SK-N-SH treated with all-trans-retinoic acid at 6 μM for 48 hours (cell line): ENCODE measurements at regions not wholly inside any gene's neighbourhood (a gene's known extent, or its start where the extent isn't known, plus 50 kb on each side); places are given as distances from the start of the nearest gene placed in this dataset.
A peak's percentile ranks its signal among the peaks of the same experiment; 100 is the strongest.

ENCODE experiments used
- ATAC-seq: fragments of 200-7000 bp; cut with Tn5 transposase; 3 replicates; pipeline ENCODE4 v1.9.1; 2020; ENCODE audit warnings: mild to moderate bottlenecking, moderate library complexity
- ARNTL ChIP-seq: fragments of 450-650 bp; formaldehyde crosslinking; IDR thresholded peaks from 2 replicates; pipeline ENCODE4 v1.5.0; 2020; ENCODE audit warnings: low read depth, mild to moderate bottlenecking, moderate library complexity, borderline replicate concordance
- BACH2 ChIP-seq: fragments of 250-450 bp; sonication (Bioruptor Pico); IDR thresholded peaks from 2 replicates; pipeline ENCODE4 v1.9.0; 2021; ENCODE audit warnings: mild to moderate bottlenecking, borderline replicate concordance
- CREB5 ChIP-seq: fragments of 250-450 bp; sonication (Bioruptor Pico); IDR thresholded peaks from 2 replicates; pipeline ENCODE4 v1.5.1; 2020; ENCODE audit warnings: low read depth, mild to moderate bottlenecking, moderate library complexity
- CSDC2 ChIP-seq: fragments of 250-450 bp; sonication (Bioruptor Pico); IDR thresholded peaks from 2 replicates; pipeline ENCODE4 v1.5.0; 2020; ENCODE audit warnings: mild to moderate bottlenecking, moderate library complexity
- CSRNP3 ChIP-seq: fragments of 250-450 bp; sonication (Bioruptor Pico); IDR thresholded peaks from 2 replicates; pipeline ENCODE4 v1.5.1; 2021; ENCODE audit warnings: mild to moderate bottlenecking, moderate library complexity
- GLIS3 ChIP-seq: fragments of 250-450 bp; sonication (Bioruptor Pico); IDR thresholded peaks from 2 replicates; pipeline ENCODE4 v1.5.0; 2020; ENCODE audit warnings: mild to moderate bottlenecking, moderate library complexity
- ISL1 ChIP-seq: fragments of 250-450 bp; sonication (Bioruptor Pico); IDR thresholded peaks from 2 replicates; pipeline ENCODE4 v2.1.2; 2022; ENCODE audit warnings: mild to moderate bottlenecking, moderate library complexity
- OSR1 ChIP-seq: fragments of 250-450 bp; sonication (Bioruptor Pico); IDR thresholded peaks from 2 replicates; pipeline ENCODE4 v1.8.0; 2022; ENCODE audit warnings: moderate library complexity, mild to moderate bottlenecking, inconsistent platforms
- PATZ1 ChIP-seq: fragments of 250-450 bp; sonication (Bioruptor Pico); IDR thresholded peaks from 2 replicates; pipeline ENCODE4 v1.8.0; 2020; ENCODE audit warnings: mild to moderate bottlenecking, moderate library complexity, borderline replicate concordance
- POU6F1 ChIP-seq: fragments of 250-450 bp; sonication (Bioruptor Pico); IDR thresholded peaks from 2 replicates; pipeline ENCODE4 v1.8.0; 2021; ENCODE audit warnings: low read depth, mild to moderate bottlenecking, moderate library complexity, borderline replicate concordance
- RARB ChIP-seq: fragments of 250-450 bp; sonication (Bioruptor Pico); IDR thresholded peaks from 2 replicates; pipeline ENCODE4 v1.8.0; 2021; ENCODE audit warnings: mild to moderate bottlenecking, moderate library complexity
- SNAI2 ChIP-seq: fragments of 250-450 bp; sonication (Bioruptor Pico); IDR thresholded peaks from 2 replicates; pipeline ENCODE4 v1.5.0; 2020; ENCODE audit warnings: mild to moderate bottlenecking, moderate library complexity
- TCF4 ChIP-seq: fragments of 250-450 bp; sonication (Bioruptor Pico); IDR thresholded peaks from 2 replicates; pipeline ENCODE4 v1.8.0; 2021; ENCODE audit warnings: mild to moderate bottlenecking, moderate library complexity, borderline replicate concordance
- TOX ChIP-seq: fragments of 250-450 bp; sonication (Bioruptor Pico); IDR thresholded peaks from 2 replicates; pipeline ENCODE4 v1.8.0; 2021; ENCODE audit warnings: mild to moderate bottlenecking, moderate library complexity, borderline replicate concordance
- TSHZ2 ChIP-seq: fragments of 250-450 bp; sonication (Bioruptor Pico); IDR thresholded peaks from 2 replicates; pipeline ENCODE4 v1.5.0; 2020; ENCODE audit warnings: mild to moderate bottlenecking, moderate library complexity
- ZC3H10 ChIP-seq: fragments of 250-450 bp; sonication (Bioruptor Pico); IDR thresholded peaks from 2 replicates; pipeline ENCODE4 v1.5.1; 2021; ENCODE audit warnings: mild to moderate bottlenecking, moderate library complexity
- ZFP30 ChIP-seq: fragments of 450-650 bp; formaldehyde crosslinking; IDR thresholded peaks from 2 replicates; pipeline ENCODE4 v1.5.0; 2022; ENCODE audit warnings: mild to moderate bottlenecking, moderate library complexity
- ZNF70 ChIP-seq: fragments of 450-650 bp; formaldehyde crosslinking; IDR thresholded peaks from 2 replicates; pipeline ENCODE4 v1.5.0; 2020; ENCODE audit warnings: mild to moderate bottlenecking, moderate library complexity
- ZNF8 ChIP-seq: fragments of 450-650 bp; formaldehyde crosslinking; IDR thresholded peaks from 2 replicates; pipeline ENCODE4 v1.5.0; 2020; ENCODE audit warnings: mild to moderate bottlenecking, moderate library complexity

GRCh38 chr1:66450043-66450514, 83.9 kb upstream of the SGIP1 start (continued):
- no peak for TF ChIP-seq POU6F1
- peak; percentile 93 for TF ChIP-seq ISL1 (CRISPR knock-in tag)
- TF ChIP-seq ARNTL (CRISPR knock-in tag), result no peak
- peak; percentile 99 for TF ChIP-seq CREB5 (CRISPR knock-in tag)
- peak; percentile 92 for TF ChIP-seq CSDC2 (CRISPR knock-in tag)
- 0 out of 2 replicates have a peak, but pooled peaks have one; percentile 44 for TF ChIP-seq BACH2 (CRISPR knock-in tag)
- TF ChIP-seq PATZ1, result peak; percentile 83
- peak; percentile 79 for TF ChIP-seq ZNF70
- TF ChIP-seq ZC3H10 (CRISPR knock-in tag), result peak; percentile 67; the same call in 1 of the 2 replicates
- TF ChIP-seq, all 23 proteins: peak for 14

- TF ChIP-seq ZC3H10 (CRISPR knock-in tag) (no peak), TSHZ2 (CRISPR knock-in tag) (peak; percentile 50; the same call in 1 of the 2 replicates), GLIS3 (CRISPR knock-in tag) (no peak), CREB5 (CRISPR knock-in tag) (no peak), ZFP30 (no peak), TOX (CRISPR knock-in tag) (no peak), TCF4 (CRISPR knock-in tag) (peak; percentile 39; the same call in 1 of the 2 replicates), RARB (CRISPR knock-in tag) (no peak), ISL1 (CRISPR knock-in tag) (peak; percentile 92), ZNF8 (CRISPR knock-in tag) (no peak; the same call in 1 of the 2 replicates), CSDC2 (CRISPR knock-in tag) (peak; percentile 24; the same call in 1 of the 2 replicates), BACH2 (CRISPR knock-in tag) (no peak)
- no peak for ATAC-seq
These were observed 83.1 kb upstream of the SGIP1 start for GRCh38 chr1:66450847-66451246.

GRCh38 chr1:66452162-66452561, 81.8 kb upstream of the SGIP1 start:
- no peak for ATAC-seq
- no peak for TF ChIP-seq ZNF8 (CRISPR knock-in tag)
- TF ChIP-seq SNAI2 (CRISPR knock-in tag), result no peak
- no peak for TF ChIP-seq CREB5 (CRISPR knock-in tag)
- TF ChIP-seq ISL1 (CRISPR knock-in tag), result no peak
- TF ChIP-seq TSHZ2 (CRISPR knock-in tag), result no peak
- TF ChIP-seq TOX (CRISPR knock-in tag), result no peak
- no peak for TF ChIP-seq PATZ1
- no peak for TF ChIP-seq OSR1 (CRISPR knock-in tag)
- TF ChIP-seq CSRNP3 (CRISPR knock-in tag), result no peak
